ENCODE measurements at regions not wholly inside any gene's neighbourhood (a gene's known extent, or its start where the extent isn't known, plus 50 kb on each side); places are given as distances from the start of the nearest gene placed in this dataset.

- no peak overlapping the region for H3K4me2 ChIP-seq
- TF ChIP-seq MAZ (IDR thresholded peaks at IDR 0.05; ENCODE audit: borderline replicate concordance, low read depth, low read length) = no peak
- TF ChIP-seq MYC (IDR thresholded peaks at IDR 0.05; ENCODE audit: borderline replicate concordance, low read length) = no peak
- no peak for TF ChIP-seq CEBPB (IDR thresholded peaks at IDR 0.05)
- TF ChIP-seq MAX (IDR thresholded peaks at IDR 0.05) = no peak
- TF ChIP-seq HOXB13 (CRISPR knock-in tag; IDR thresholded peaks at IDR 0.05; ENCODE audit: low read depth) = no peak
- no peak for TF ChIP-seq NFE2L2 (conservative IDR thresholded peaks at IDR 0.05; ENCODE audit: low read length)
- no peak for TF ChIP-seq RFX5 (IDR thresholded peaks at IDR 0.05)
- no peak for TF ChIP-seq ESRRA (IDR thresholded peaks at IDR 0.05; ENCODE audit: borderline replicate concordance, low read length)
- no peak for TF ChIP-seq CBX2 (IDR thresholded peaks at IDR 0.05; ENCODE audit: borderline replicate concordance, low read depth)
- TF ChIP-seq FOSB (CRISPR knock-in tag; IDR thresholded peaks at IDR 0.05) = no peak
- TF ChIP-seq USF2 (IDR thresholded peaks at IDR 0.05) = no peak
- no peak for TF ChIP-seq JUN (IDR thresholded peaks at IDR 0.05)
- no peak for TF ChIP-seq TP53 (CRISPR knock-in tag; IDR thresholded peaks at IDR 0.05)
- no peak for TF ChIP-seq SREBF2 (IDR thresholded peaks at IDR 0.05)
- TF ChIP-seq ATOH8 (CRISPR knock-in tag; IDR thresholded peaks at IDR 0.05; ENCODE audit: low read depth) = no peak
- TF ChIP-seq EP300 (IDR thresholded peaks at IDR 0.05) = no peak
- no peak for TF ChIP-seq GATA3 (IDR thresholded peaks at IDR 0.05; ENCODE audit: borderline replicate concordance)
- TF ChIP-seq KDM5A (IDR thresholded peaks at IDR 0.05) = no peak
- no peak for TF ChIP-seq TFCP2L1 (CRISPR knock-in tag; IDR thresholded peaks at IDR 0.05)
- no peak overlapping the region for H3K4me3 ChIP-seq
- H3K27ac ChIP-seq = no peak overlapping the region
- DNase-seq (ENCODE audit: low read depth in 1 of 2, low spot score in 1 of 2) (no peak), FAIRE-seq (no peak), ATAC-seq (no peak)
- CTCF ChIA-PET = interaction anchor here (1.0 to 3.1 kb wide), 2 partner anchors 11 kb away, joined by 4 to 12 read pairs; no protein-coding TSS in a partner anchor
- H3K9me3 ChIP-seq = no peaks in the 10 kb centered on the region
- POLR2A ChIA-PET = no interaction called here
- H3K4me1 ChIP-seq = no peaks in the 10 kb centered on the region
- 80% methylated on average over 5 of the region's 5 CpGs for WGBS (ENCODE audit: missing lambda C conversion rate)
Observed at GRCh38 chr18:54690198-54690597, 99.2 kb downstream of the DYNAP start.

GRCh38 chr18:54692463-54692862, 101.4 kb downstream of the DYNAP start:
- no peaks in the 10 kb centered on the region for H3K9me3 ChIP-seq
- peaks cover 12% of the 10 kb centered on the region; the same call in 2 of the 3 replicates for H3K4me1 ChIP-seq
- DNase-seq (ENCODE audit: low read depth in 1 of 2, low spot score in 1 of 2) (no peak), ATAC-seq (no peak), FAIRE-seq (no peak)
- no peak overlapping the region for H3K4me2 ChIP-seq
- WGBS (ENCODE audit: missing lambda C conversion rate) = 85% methylated on average over 1 of the region's 1 CpG
- H3K27ac ChIP-seq = no peak overlapping the region
- CTCF ChIA-PET = interaction anchor here (3.1 kb wide), 1 partner anchor 13 kb away, joined by 12 read pairs; no protein-coding TSS in a partner anchor
- POLR2A ChIA-PET = no interaction called here
- H3K4me3 ChIP-seq = no peak overlapping the region
- TF ChIP-seq RARB (CRISPR knock-in tag; IDR thresholded peaks at IDR 0.05) (no peak), HEYL (CRISPR knock-in tag; IDR thresholded peaks at IDR 0.05) (no peak), FOSB (CRISPR knock-in tag; IDR thresholded peaks at IDR 0.05) (no peak), MAZ (IDR thresholded peaks at IDR 0.05; ENCODE audit: borderline replicate concordance, low read depth, low read length) (no peak), EP300 (IDR thresholded peaks at IDR 0.05) (no peak), ELK1 (IDR thresholded peaks at IDR 0.05; ENCODE audit: low read depth, low read length) (no peak), CBX2 (IDR thresholded peaks at IDR 0.05; ENCODE audit: borderline replicate concordance, low read depth) (no peak), CEBPB (IDR thresholded peaks at IDR 0.05) (no peak), RFX5 (IDR thresholded peaks at IDR 0.05) (no peak), HOXA7 (CRISPR knock-in tag; IDR thresholded peaks at IDR 0.05) (no peak), KDM1A (IDR thresholded peaks at IDR 0.05; ENCODE audit: low read depth) (no peak), REST (IDR thresholded peaks at IDR 0.05) (no peak), CTCF (IDR thresholded peaks at IDR 0.05) (no peak), ZSCAN20 (CRISPR knock-in tag; IDR thresholded peaks at IDR 0.05) (no peak), RNF2 (IDR thresholded peaks at IDR 0.05; ENCODE audit: borderline replicate concordance, low read depth) (no peak), BCL3 (IDR thresholded peaks at IDR 0.05) (no peak), HOXB13 (CRISPR knock-in tag; IDR thresholded peaks at IDR 0.05; ENCODE audit: low read depth) (no peak)

All from A549 (cell line).